EH (cell line): ENCODE measurements at regions not wholly inside any gene's neighbourhood (a gene's known extent, or its start where the extent isn't known, plus 50 kb on each side); places are given as distances from the start of the nearest gene placed in this dataset.

Experiments
- DNase-seq: peaks from one replicate; pipeline ENCODE4 v3.0.0-alpha.2; 2015; ENCODE audit warnings: low read depth

DNA sequence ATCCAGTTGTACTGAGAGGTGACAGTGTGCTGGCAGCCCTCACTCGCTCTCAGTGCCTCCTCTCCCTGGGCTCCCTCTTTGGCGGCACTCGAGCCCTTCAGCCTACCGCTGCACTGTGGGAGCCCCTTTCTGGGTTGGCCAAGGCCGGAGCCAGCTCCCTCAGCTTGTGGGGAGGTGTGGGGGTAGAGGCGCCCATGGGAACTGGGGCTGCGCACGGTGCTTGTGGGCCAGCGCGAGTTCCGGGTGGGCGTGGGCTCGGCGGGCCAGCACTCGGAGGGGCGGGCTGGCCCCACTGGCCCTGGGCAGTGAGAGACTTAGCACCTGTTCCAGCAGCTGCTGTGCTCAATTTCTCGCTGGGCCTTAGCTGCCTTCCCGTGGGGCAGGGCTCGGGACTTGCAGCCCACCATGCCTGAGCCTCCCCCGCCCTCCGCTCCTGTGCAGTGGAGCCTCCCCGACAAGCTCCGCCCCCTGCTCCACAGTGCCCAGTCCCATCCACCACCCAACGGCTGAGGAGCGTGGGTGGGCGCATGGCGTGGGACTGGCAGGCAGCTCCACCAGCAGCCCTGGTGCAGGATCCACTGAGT lies 342.2 kb upstream of the ZNF608 start:
- DNase-seq: no peak

GRCh38 chr5:125092138-125092537 lies 345.7 kb upstream of the ZNF608 start:
- peak; percentile 21 for DNase-seq

GRCh38 chr5:125093776-125094175 lies 347.3 kb upstream of the ZNF608 start:
- peak; percentile 91 for DNase-seq

- DNase-seq: no peak
These were observed 353.9 kb upstream of the ZNF608 start for GRCh38 chr5:125100342-125100741.

GRCh38 chr5:125100951-125101350 lies 354.5 kb upstream of the ZNF608 start:
- DNase-seq: no peak

DNA sequence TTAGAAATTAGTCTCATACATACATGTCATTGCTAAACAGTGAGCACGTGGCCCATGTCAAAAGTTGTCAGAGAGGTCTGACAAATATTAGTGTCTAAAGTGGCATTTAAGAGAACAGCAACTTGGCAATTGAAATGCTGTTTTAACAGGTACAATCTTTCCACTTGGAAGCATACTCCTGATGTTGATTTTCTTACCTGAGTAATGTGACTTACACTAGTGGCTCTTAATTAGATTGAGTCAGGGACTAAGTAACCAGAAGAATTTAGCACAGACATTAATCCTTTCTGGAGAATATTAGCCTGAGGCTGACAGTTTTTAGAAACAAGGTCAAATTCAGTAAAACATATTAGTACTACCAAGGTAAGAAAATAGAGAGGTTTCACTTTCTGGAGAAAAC lies 357.0 kb upstream of the ZNF608 start:
- DNase-seq: no peak

DNA sequence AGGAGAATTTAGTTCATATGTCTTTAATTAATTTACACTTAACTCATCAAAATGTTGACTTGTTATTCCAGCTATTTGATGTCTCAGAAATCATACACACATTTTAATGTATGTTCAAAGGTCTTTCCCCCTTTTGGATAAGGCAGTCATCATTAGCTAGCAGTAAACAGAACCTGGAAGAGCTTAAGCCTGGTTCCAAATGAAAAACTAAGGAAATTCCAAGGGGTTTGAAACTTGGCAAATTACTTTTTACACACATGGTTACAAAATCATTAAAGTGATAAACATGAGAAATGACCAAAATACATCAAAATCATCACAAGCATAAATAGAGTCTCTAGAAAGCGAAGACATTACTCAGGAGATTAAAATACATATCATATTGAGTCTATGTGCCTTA lies 359.8 kb upstream of the ZNF608 start:
- DNase-seq: no peak

DNA sequence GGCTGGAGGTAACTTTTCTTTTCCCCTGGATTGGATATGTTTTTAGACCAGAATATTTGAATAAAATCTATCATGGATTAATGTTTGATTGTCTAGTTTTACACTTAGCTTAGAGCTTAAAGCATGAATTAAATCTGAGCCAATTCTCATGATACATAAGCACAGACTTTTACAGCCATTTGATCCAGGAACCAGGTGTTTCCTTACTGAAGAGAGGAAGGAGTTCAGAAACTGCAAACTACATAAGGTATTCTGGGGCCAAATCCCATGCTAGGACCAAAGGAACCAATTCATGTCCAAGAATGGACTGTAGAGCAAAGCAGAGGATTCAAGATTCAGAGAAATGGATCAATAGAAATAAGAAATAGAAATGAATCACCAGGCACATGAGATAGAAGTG lies 360.4 kb upstream of the ZNF608 start:
- no peak for DNase-seq

DNA sequence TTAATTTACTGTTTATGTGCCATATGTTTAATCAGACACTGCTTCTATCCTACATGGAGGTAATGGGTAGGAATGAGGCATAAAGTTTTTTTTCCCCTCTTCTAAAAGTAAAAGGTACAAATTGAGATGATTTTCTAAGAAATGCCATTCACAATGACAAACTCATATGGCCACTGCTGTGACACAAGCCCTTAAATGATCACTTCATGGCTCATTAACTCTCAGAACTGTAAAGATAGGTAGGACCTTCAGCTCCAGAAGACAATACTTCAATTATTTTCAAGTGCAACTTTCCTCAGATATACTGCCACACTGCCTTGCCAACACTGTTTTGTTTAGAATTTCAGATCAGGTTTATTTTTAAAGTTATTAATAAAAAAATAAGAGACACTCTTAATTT lies 362.9 kb upstream of the ZNF608 start:
- DNase-seq: no peak

DNA sequence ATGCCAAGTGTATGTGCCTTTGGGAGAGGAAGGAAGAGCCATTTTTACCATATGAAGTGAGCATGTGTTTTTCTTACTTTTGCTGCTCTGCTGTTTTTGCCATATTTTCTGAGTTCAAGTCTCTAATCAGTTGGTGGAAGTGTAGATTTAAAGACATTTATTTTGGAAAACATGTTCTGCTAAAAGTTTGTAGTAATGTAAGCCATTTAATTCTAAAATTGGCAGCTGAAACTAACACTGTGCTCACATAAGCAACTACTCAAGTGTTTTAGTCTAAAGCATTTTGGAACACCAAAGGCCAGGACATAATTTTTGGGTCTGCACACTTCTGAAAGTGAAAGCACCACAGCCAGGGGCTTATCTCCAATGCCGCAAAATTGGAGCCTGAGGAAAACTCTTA lies 363.4 kb upstream of the ZNF608 start:
- DNase-seq: no peak

GRCh38 chr5:125112196-125112595 lies 365.8 kb upstream of the ZNF608 start:
- peak; percentile 62 for DNase-seq

GRCh38 chr5:125113328-125113727 lies 366.9 kb upstream of the ZNF608 start:
- no peak for DNase-seq

- DNase-seq: no peak
These were observed 368.7 kb upstream of the ZNF608 start for GRCh38 chr5:125115195-125115525.

DNA sequence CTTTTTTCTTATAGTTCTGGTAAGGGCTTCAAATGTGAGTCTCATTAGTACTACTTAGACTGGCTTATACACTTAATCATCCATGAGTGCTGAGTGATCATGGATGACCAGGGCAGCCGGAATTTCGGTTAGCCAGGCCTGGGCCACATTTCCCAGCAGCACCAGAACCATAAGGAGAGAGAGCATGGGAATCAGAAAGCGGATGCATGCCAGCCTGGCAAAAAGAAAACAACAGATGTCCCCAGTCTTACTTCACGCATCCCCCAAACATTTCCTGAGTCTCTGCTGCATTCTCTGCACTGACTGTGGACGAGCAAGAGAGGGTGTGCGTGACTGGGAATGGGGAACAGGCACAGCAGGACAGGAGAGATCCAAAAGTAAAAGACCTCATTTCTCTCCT lies 371.1 kb upstream of the ZNF608 start:
- peak; percentile 75 for DNase-seq

DNA sequence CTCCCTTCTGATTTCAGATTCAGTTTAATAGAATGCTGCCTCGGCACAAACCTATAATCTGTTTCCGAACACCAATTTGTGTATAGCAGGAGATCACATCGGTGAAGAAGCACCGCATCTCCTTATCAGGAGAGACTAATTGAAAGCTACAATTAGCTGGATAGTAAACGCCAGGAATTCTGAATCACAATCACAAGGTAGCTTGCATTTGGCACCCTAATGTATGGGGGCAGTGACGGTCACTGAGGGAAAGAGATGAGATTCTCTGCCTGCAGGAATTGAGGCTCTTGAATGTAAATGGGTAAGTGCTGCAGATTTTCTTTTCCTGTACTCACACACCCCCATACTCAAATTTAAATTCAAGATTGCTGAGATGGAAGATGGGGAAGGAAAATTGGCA lies 373.6 kb upstream of the ZNF608 start:
- no peak for DNase-seq

DNA sequence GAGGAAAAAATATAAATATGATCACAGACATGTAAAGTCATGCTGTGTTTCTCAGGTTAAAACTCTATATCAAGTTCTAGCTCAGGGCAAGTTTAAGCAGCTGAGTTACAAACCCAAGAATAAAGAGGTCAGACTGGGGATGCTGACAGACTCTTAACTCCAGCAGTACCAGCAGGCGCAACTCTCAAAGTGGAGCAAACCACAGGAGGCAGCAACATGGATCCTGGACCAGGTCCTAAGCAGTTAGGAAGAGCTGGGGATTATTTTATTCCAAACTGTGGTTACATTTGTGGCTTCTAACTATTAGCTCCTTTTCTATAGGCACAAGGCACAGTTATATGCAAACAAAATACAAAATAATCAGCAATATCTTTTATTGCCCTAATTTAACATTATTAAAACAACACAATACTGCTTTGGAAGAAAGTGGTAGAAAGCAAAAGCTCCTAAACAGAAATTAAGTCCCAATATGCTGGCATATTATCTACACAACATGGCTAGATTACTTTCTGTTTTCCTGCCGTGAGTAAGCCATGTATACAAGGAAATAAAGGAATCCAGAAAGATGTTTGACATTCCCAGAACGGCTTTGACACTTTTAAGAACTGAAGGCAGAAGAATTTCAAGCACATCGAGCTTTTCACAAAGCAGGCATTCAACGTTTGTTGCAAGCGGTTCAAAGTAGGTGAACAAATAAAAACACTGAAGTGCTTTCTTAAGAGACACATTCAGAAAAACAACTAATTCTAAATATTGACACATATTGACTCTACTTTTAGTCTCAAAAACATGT lies 378.8 kb upstream of the ZNF608 start:
- no peak for DNase-seq

- DNase-seq: no peak
These were observed 379.6 kb upstream of the ZNF608 start for GRCh38 chr5:125126050-125126449.

DNA sequence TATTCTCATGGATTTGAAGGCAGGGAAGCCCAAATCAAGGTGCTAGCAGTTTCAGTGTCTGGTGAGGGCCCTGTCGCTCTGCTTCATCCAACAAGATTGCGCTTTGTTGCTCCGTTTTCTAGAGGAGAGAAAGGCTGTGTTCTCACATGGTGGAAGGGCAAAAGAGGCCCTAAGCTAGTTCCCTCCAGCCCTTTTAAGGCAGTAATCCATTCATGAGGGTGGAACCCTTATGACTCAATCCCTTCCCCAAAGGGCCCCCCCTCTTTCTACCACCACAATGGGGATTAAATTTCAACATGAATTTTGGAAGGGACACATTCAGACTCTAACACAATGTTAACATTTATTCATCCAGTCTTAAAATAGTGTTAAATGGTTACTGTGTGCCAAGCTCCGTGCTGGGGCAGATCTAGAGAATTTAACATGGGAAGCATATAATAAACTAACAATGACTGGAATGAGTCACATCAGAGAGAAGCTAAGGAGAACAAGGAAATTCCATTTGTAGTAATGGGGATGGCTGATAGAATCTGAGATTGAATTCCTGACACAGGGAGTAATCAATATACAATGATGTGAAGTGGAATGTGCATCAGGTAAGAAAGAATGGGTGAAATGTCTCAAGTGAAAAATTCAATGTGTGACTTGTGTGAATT lies 382.8 kb upstream of the ZNF608 start:
- peak; percentile 40 for DNase-seq

GRCh38 chr5:125130591-125130990 lies 384.2 kb upstream of the ZNF608 start:
- DNase-seq: no peak

GRCh38 chr5:125134216-125135081 lies 388.0 kb upstream of the ZNF608 start:
- peak; percentile 95 for DNase-seq

GRCh38 chr5:125137535-125137934 lies 391.1 kb upstream of the ZNF608 start:
- no peak for DNase-seq

GRCh38 chr5:125138266-125138665 lies 391.8 kb upstream of the ZNF608 start:
- no peak for DNase-seq

GRCh38 chr5:125139590-125139989 lies 393.2 kb upstream of the ZNF608 start:
- no peak for DNase-seq
